Nephron (organoid): ENCODE measurements at regions not wholly inside any gene's neighbourhood (a gene's known extent, or its start where the extent isn't known, plus 50 kb on each side); places are given as distances from the start of the nearest gene placed in this dataset.

Experiments
- H3K27ac Mint-ChIP-seq, 3 experiments: 2 replicates each; pipeline ENCODE4 v1.8.0; 2020; ENCODE audit warnings: mixed read lengths in 3 of 3, mild to moderate bottlenecking in 2 of 3, moderate library complexity in 1 of 3
- H3K27me3 Mint-ChIP-seq: 2 replicates; pipeline ENCODE4 v1.8.0; 2021; ENCODE audit warnings: low read depth, mild to moderate bottlenecking, moderate library complexity, mixed read lengths
- H3K36me3 Mint-ChIP-seq: 2 replicates; pipeline ENCODE4 v1.8.0; 2020; ENCODE audit warnings: low read depth, mixed read lengths
- H3K4me1 Mint-ChIP-seq: 2 replicates; pipeline ENCODE4 v1.8.0; 2020; ENCODE audit warnings: mixed read lengths
- H3K4me3 Mint-ChIP-seq, 3 experiments: 2 replicates each; pipeline ENCODE4 v1.8.0; 2020; ENCODE audit warnings: mild to moderate bottlenecking in 3 of 3, mixed read lengths in 3 of 3, moderate library complexity in 2 of 3
- H3K9me3 Mint-ChIP-seq: 2 replicates; pipeline ENCODE4 v1.8.0; 2020; ENCODE audit warnings: mixed read lengths
- CTCF ChIP-seq, 3 experiments: fragments of 200-600 bp; sonication (generic); IDR thresholded peaks; one replicate each; pipeline ENCODE4 v1.5.0; 2021; ENCODE audit warnings: antibody characterized with exemption in 3 of 3; ENCODE audit not compliant: unreplicated experiment in 3 of 3

GRCh38 chr2:57674025-57674424 is 372.6 kb upstream of the VRK2 start:
- Mint-ChIP-seq H3K36me3 (no peaks in the 10 kb centered on the region), H3K9me3 (no peaks in the 10 kb centered on the region), H3K27me3 (peaks cover 4% of the 10 kb centered on the region), H3K27ac (no peak overlapping the region), H3K4me3 (no peak overlapping the region), H3K4me1 (no peaks in the 10 kb centered on the region)
- no peak for TF ChIP-seq CTCF (IDR thresholded peaks at IDR 0.05; ENCODE audit: unreplicated experiment in 3 of 3)

GRCh38 chr2:57674743-57675142 is 371.9 kb upstream of the VRK2 start:
- Mint-ChIP-seq H3K27ac (no peak overlapping the region), H3K36me3 (no peaks in the 10 kb centered on the region), H3K4me3 (no peak overlapping the region), H3K27me3 (peaks cover 4% of the 10 kb centered on the region), H3K4me1 (no peaks in the 10 kb centered on the region), H3K9me3 (no peaks in the 10 kb centered on the region)
- no peak for TF ChIP-seq CTCF (IDR thresholded peaks at IDR 0.05; ENCODE audit: unreplicated experiment in 3 of 3)

- H3K27me3 Mint-ChIP-seq: peaks cover 4% of the 10 kb centered on the region
- H3K4me3 Mint-ChIP-seq: no peak overlapping the region
- no peak for TF ChIP-seq CTCF (IDR thresholded peaks at IDR 0.05; ENCODE audit: unreplicated experiment in 3 of 3)
Measured at GRCh38 chr2:57677296-57677695, 369.3 kb upstream of the VRK2 start.

GRCh38 chr2:57681650-57682049 is 365.0 kb upstream of the VRK2 start:
- H3K27ac Mint-ChIP-seq: no peak overlapping the region

More at GRCh38 chr2:57677296-57677695, 369.3 kb upstream of the VRK2 start:
- no peak overlapping the region for H3K27ac Mint-ChIP-seq
- H3K36me3 Mint-ChIP-seq: no peaks in the 10 kb centered on the region
- H3K4me1 Mint-ChIP-seq: no peaks in the 10 kb centered on the region
- H3K9me3 Mint-ChIP-seq: no peaks in the 10 kb centered on the region

GRCh38 chr2:57685032-57685431 is 361.6 kb upstream of the VRK2 start:
- H3K4me3 Mint-ChIP-seq: no peak overlapping the region
- TF ChIP-seq CTCF (IDR thresholded peaks at IDR 0.05; ENCODE audit: unreplicated experiment in 3 of 3): no peak
- no peak overlapping the region for H3K27ac Mint-ChIP-seq
- H3K27me3 Mint-ChIP-seq: no peaks in the 10 kb centered on the region
- no peaks in the 10 kb centered on the region for H3K4me1 Mint-ChIP-seq
- no peaks in the 10 kb centered on the region for H3K36me3 Mint-ChIP-seq
- H3K9me3 Mint-ChIP-seq: peaks cover 25% of the 10 kb centered on the region

More at GRCh38 chr2:57681650-57682049, 365.0 kb upstream of the VRK2 start:
- TF ChIP-seq CTCF (IDR thresholded peaks at IDR 0.05; ENCODE audit: unreplicated experiment in 3 of 3): no peak
- Mint-ChIP-seq H3K36me3 (no peaks in the 10 kb centered on the region), H3K9me3 (peaks cover 5% of the 10 kb centered on the region), H3K4me1 (no peaks in the 10 kb centered on the region), H3K27me3 (no peaks in the 10 kb centered on the region), H3K4me3 (no peak overlapping the region)

- Mint-ChIP-seq H3K27ac (no peak overlapping the region), H3K27me3 (no peaks in the 10 kb centered on the region), H3K36me3 (no peaks in the 10 kb centered on the region), H3K4me1 (no peaks in the 10 kb centered on the region), H3K4me3 (no peak overlapping the region), H3K9me3 (peaks cover 23% of the 10 kb centered on the region)
- TF ChIP-seq CTCF (IDR thresholded peaks at IDR 0.05; ENCODE audit: unreplicated experiment in 3 of 3): no peak
Measured at GRCh38 chr2:57692395-57692794, 354.2 kb upstream of the VRK2 start.
